Astrocyte (in vitro differentiated cells and primary cell): ENCODE measurements at regions not wholly inside any gene's neighbourhood (a gene's known extent, or its start where the extent isn't known, plus 50 kb on each side); places are given as distances from the start of the nearest gene placed in this dataset.

Experiments used
- DNase-seq: peaks from one replicate; pipeline ENCODE4 v3.0.0-alpha.2; 2010; ENCODE audit warnings: low read depth
- FAIRE-seq: peaks from 2 replicates; lab custom pipeline; 2011; peaks lifted over from hg19 to GRCh38; lab: Jason Lieb, UNC
- H2AFZ ChIP-seq: 2 replicates; pipeline ENCODE4 v1.6.0; 2012; ENCODE audit warnings: low read depth, low read length, inconsistent platforms
- H3K27ac ChIP-seq: 2 replicates; pipeline ENCODE4 v1.5.1; 2011; ENCODE audit warnings: low read depth, low read length, inconsistent platforms
- H3K27me3 ChIP-seq: 2 replicates; pipeline ENCODE4 v1.6.0; 2011; ENCODE audit warnings: low read length, inconsistent platforms; ENCODE audit not compliant: insufficient read depth
- H3K36me3 ChIP-seq: 2 replicates; pipeline ENCODE4 v1.5.1; 2011; ENCODE audit warnings: low read length, inconsistent platforms; ENCODE audit not compliant: insufficient read depth
- H3K4me1 ChIP-seq: 2 replicates; pipeline ENCODE4 v1.5.1; 2011; ENCODE audit warnings: low read length, inconsistent platforms; ENCODE audit not compliant: insufficient read depth
- H3K4me2 ChIP-seq: 2 replicates; pipeline ENCODE4 v1.6.0; 2012; ENCODE audit warnings: low read length, inconsistent platforms
- H3K4me3 ChIP-seq: 2 replicates; pipeline ENCODE4 v1.5.1; 2011; ENCODE audit warnings: low read depth, mild to moderate bottlenecking, low read length, inconsistent platforms; ENCODE audit not compliant: insufficient read depth
- H3K79me2 ChIP-seq: 2 replicates; pipeline ENCODE4 v1.6.0; 2012; ENCODE audit warnings: mild to moderate bottlenecking, low read length, inconsistent platforms; ENCODE audit not compliant: insufficient read depth
- H3K9ac ChIP-seq: 2 replicates; pipeline ENCODE4 v1.6.0; 2012; ENCODE audit warnings: mild to moderate bottlenecking, low read length, inconsistent platforms
- H3K9me3 ChIP-seq: 2 replicates; pipeline ENCODE4 v1.5.1; 2012; ENCODE audit warnings: low read depth, mild to moderate bottlenecking, low read length, inconsistent platforms; ENCODE audit not compliant: insufficient read depth
- H4K20me1 ChIP-seq: 2 replicates; pipeline ENCODE4 v1.6.0; 2012; ENCODE audit warnings: low read length, inconsistent platforms; ENCODE audit not compliant: insufficient read depth
- H3K27ac Mint-ChIP-seq: one replicate; pipeline ENCODE4 v1.8.0; 2021; ENCODE audit warnings: mild to moderate bottlenecking, mixed read lengths; ENCODE audit not compliant: unreplicated experiment
- H3K27me3 Mint-ChIP-seq: one replicate; pipeline ENCODE4 v1.8.0; 2021; ENCODE audit warnings: low read depth, mixed read lengths; ENCODE audit not compliant: unreplicated experiment
- H3K36me3 Mint-ChIP-seq: one replicate; pipeline ENCODE4 v1.8.0; 2021; ENCODE audit warnings: low read depth, mixed read lengths; ENCODE audit not compliant: unreplicated experiment
- H3K4me1 Mint-ChIP-seq: one replicate; pipeline ENCODE4 v1.8.0; 2021; ENCODE audit warnings: low read depth, mixed read lengths; ENCODE audit not compliant: unreplicated experiment
- H3K4me3 Mint-ChIP-seq: one replicate; pipeline ENCODE4 v1.8.0; 2021; ENCODE audit warnings: mild to moderate bottlenecking, moderate library complexity, mixed read lengths; ENCODE audit not compliant: unreplicated experiment
- H3K9me3 Mint-ChIP-seq: one replicate; pipeline ENCODE4 v1.8.0; 2021; ENCODE audit warnings: mild to moderate bottlenecking, mixed read lengths; ENCODE audit not compliant: unreplicated experiment
- CTCF ChIP-seq: IDR thresholded peaks from 2 replicates; pipeline ENCODE4 v1.5.1; 2011; ENCODE audit warnings: low read depth, mild to moderate bottlenecking, inconsistent platforms, low read length, moderate library complexity; ENCODE audit not compliant: insufficient read depth
- EZH2 ChIP-seq: IDR thresholded peaks from 2 replicates; pipeline ENCODE4 v1.6.1; 2012; ENCODE audit warnings: mild to moderate bottlenecking, low read length, inconsistent platforms; ENCODE audit not compliant: insufficient read depth

GRCh38 chr3:102037209-102037608 lies 187.9 kb downstream of the NFKBIZ start:
- Mint-ChIP-seq H3K4me3 (no peak overlapping the region), H3K27ac (no peak overlapping the region), H3K36me3 (no peaks in the 10 kb centered on the region), H3K27me3 (no peaks in the 10 kb centered on the region), H3K4me1 (no peaks in the 10 kb centered on the region), H3K9me3 (peaks cover 14% of the 10 kb centered on the region)
- Histone ChIP-seq H3K36me3 (no peaks in the 10 kb centered on the region), H2AFZ (no peak overlapping the region), H3K27me3 (no peaks in the 10 kb centered on the region), H3K4me1 (no peaks in the 10 kb centered on the region), H3K9ac (no peak overlapping the region), H3K27ac (no peak overlapping the region), H3K4me2 (no peak overlapping the region), H3K4me3 (no peak overlapping the region), H4K20me1 (no peaks in the 10 kb centered on the region), H3K79me2 (no peaks in the 10 kb centered on the region), H3K9me3 (no peaks in the 10 kb centered on the region)
- TF ChIP-seq CTCF, result no peak
- TF ChIP-seq EZH2, result no peak
- no peak for FAIRE-seq
- DNase-seq, result peak; percentile 39

GRCh38 chr3:102037791-102038190 lies 188.5 kb downstream of the NFKBIZ start:
- Histone ChIP-seq H4K20me1 (no peaks in the 10 kb centered on the region), H3K27me3 (no peaks in the 10 kb centered on the region)
- H3K36me3 Mint-ChIP-seq, result no peaks in the 10 kb centered on the region

More at GRCh38 chr3:102037791-102038190, 188.5 kb downstream of the NFKBIZ start:
- Histone ChIP-seq H3K4me2 (no peak overlapping the region), H3K79me2 (no peaks in the 10 kb centered on the region), H3K36me3 (no peaks in the 10 kb centered on the region), H3K4me3 (no peak overlapping the region), H3K4me1 (no peaks in the 10 kb centered on the region), H3K9me3 (no peaks in the 10 kb centered on the region), H3K9ac (no peak overlapping the region), H3K27ac (no peak overlapping the region), H2AFZ (no peak overlapping the region)
- peak; percentile 8 for DNase-seq
- Mint-ChIP-seq H3K4me1 (no peaks in the 10 kb centered on the region), H3K27ac (no peak overlapping the region), H3K9me3 (peaks cover 14% of the 10 kb centered on the region), H3K27me3 (no peaks in the 10 kb centered on the region), H3K4me3 (no peak overlapping the region)
- no peak for FAIRE-seq
- no peak for TF ChIP-seq EZH2
- TF ChIP-seq CTCF, result no peak
